Esophagus muscularis mucosa (tissue), 4 donors: ENCODE measurements at regions not wholly inside any gene's neighbourhood (a gene's known extent, or its start where the extent isn't known, plus 50 kb on each side); places are given as distances from the start of the nearest gene placed in this dataset.

Source experiments
- DNase-seq: peaks from one replicate; pipeline ENCODE4 v3.0.0-alpha.2; 2017; ENCODE audit errors: extremely low spot score
- H3K27ac ChIP-seq, 4 donors: fragments of 200-600 bp; sonication (generic); replicated peaks in 1 of 4; 1 replicate in 3 of 4; 2 replicates in 1 of 4; pipeline ENCODE4 v1.5.1; 2016 to 2019; ENCODE audit warnings: mild to moderate bottlenecking in 1 of 4
- H3K27me3 ChIP-seq, 4 donors: fragments of 200-600 bp; sonication (generic); one replicate each; pipeline versions ENCODE4 v1.5.1 to v1.6.0; 2016 to 2019
- H3K36me3 ChIP-seq, 4 donors: fragments of 200-600 bp; sonication (generic); one replicate each; pipeline ENCODE4 v1.5.1; 2016 to 2019
- H3K4me1 ChIP-seq, 4 donors: fragments of 200-600 bp; sonication (generic); one replicate each; pipeline ENCODE4 v1.5.1; 2016 to 2019
- H3K4me3 ChIP-seq, 4 donors: fragments of 200-600 bp; sonication (generic); 1 replicate in 2 of 4; 2 replicates in 2 of 4; pipeline ENCODE4 v1.5.1; 2016 to 2019; ENCODE audit warnings: mild to moderate bottlenecking in 4 of 4, moderate library complexity in 1 of 4
- H3K9me3 ChIP-seq, 4 donors: fragments of 200-600 bp; sonication (generic); 1 replicate in 3 of 4; 2 replicates in 1 of 4; pipeline ENCODE4 v1.5.1; 2016 to 2019
- CTCF ChIP-seq, 3 experiments: fragments of 200-600 bp in 2 of 3; fragments of 450-650 bp in 1 of 3; sonication (generic) in 2 of 3; IDR thresholded peaks; one replicate each; pipeline ENCODE4 v1.5.1; 2017 to 2019; ENCODE audit warnings: antibody characterized with exemption in 3 of 3, mild to moderate bottlenecking in 2 of 3, moderate library complexity in 1 of 3
- EP300 ChIP-seq: sonication (generic); formaldehyde crosslinking; IDR thresholded peaks from one replicate; pipeline ENCODE4 v1.6.1; 2017; ENCODE audit warnings: antibody characterized with exemption
- POLR2A ChIP-seq: fragments of 450-650 bp; IDR thresholded peaks from one replicate; pipeline ENCODE4 v1.6.1; 2017; ENCODE audit warnings: antibody characterized with exemption, moderate library complexity, mild to moderate bottlenecking, low read depth
- POLR2AphosphoS5 ChIP-seq, 2 donors: sonication (generic); formaldehyde crosslinking; IDR thresholded peaks; one replicate each; pipeline ENCODE4 v1.6.1; 2017; ENCODE audit warnings: antibody characterized with exemption in 2 of 2
- WGBS: methylation state at CpG from one replicate; pipeline ENCODE4 v1.1.5; 2018; 5-methylcytosine and 5-hydroxymethylcytosine counted together
- intact Hi-C: fragments of 100-400 bp; cut with DNase I; formaldehyde crosslinking; loops from one replicate; pipeline ENCODE4 v1.15.1; 2023

GRCh38 chr6:90654806-90655205 lies 67.9 kb upstream of the MAP3K7 start:
- TF ChIP-seq CTCF (IDR thresholded peaks at IDR 0.05) (no peak), POLR2A (no peak), POLR2AphosphoS5 (IDR thresholded peaks at IDR 0.05) (no peak), EP300 (no peak)
- intact Hi-C loops, result no loop called here
- no peak overlapping the region for H3K4me3 ChIP-seq
- H3K27ac ChIP-seq, result no peak overlapping the region
- no peaks in the 10 kb centered on the region for H3K9me3 ChIP-seq
- no peak for DNase-seq
- 92% methylated on average over 5 of the region's 5 CpGs for WGBS
- no peaks in the 10 kb centered on the region for H3K4me1 ChIP-seq
- H3K27me3 ChIP-seq, result peaks cover 0 to 11% (median 0%) of the 10 kb centered on the region in 4 donors
- no peaks in the 10 kb centered on the region for H3K36me3 ChIP-seq

GRCh38 chr6:90654166-90654565 lies 67.3 kb upstream of the MAP3K7 start:
- DNase-seq, result no peak
- 65% methylated on average over 8 of the region's 8 CpGs for WGBS
- no peaks in the 10 kb centered on the region for H3K9me3 ChIP-seq

GRCh38 chr6:90653750-90654149 lies 66.9 kb upstream of the MAP3K7 start:
- WGBS, result 62% methylated on average over 5 of the region's 5 CpGs
- H3K27me3 ChIP-seq, result peaks cover 0 to 11% (median 0%) of the 10 kb centered on the region in 4 donors
- intact Hi-C loops, result no loop called here

More at GRCh38 chr6:90654166-90654565, 67.3 kb upstream of the MAP3K7 start:
- Histone ChIP-seq H3K4me1 (no peaks in the 10 kb centered on the region), H3K27me3 (peaks cover 0 to 11% (median 0%) of the 10 kb centered on the region in 4 donors), H3K27ac (no peak overlapping the region), H3K4me3 (no peak overlapping the region), H3K36me3 (no peaks in the 10 kb centered on the region)
- TF ChIP-seq EP300 (no peak), CTCF (IDR thresholded peaks at IDR 0.05) (no peak), POLR2AphosphoS5 (IDR thresholded peaks at IDR 0.05) (no peak), POLR2A (no peak)
- intact Hi-C loops, result no loop called here

GRCh38 chr6:90650041-90650940 lies 63.4 kb upstream of the MAP3K7 start:
- Histone ChIP-seq H3K36me3 (no peaks in the 10 kb centered on the region), H3K9me3 (no peaks in the 10 kb centered on the region), H3K27ac (no peak overlapping the region), H3K4me3 (no peak overlapping the region), H3K4me1 (no peaks in the 10 kb centered on the region), H3K27me3 (peaks cover 0 to 4% (median 0%) of the 10 kb centered on the region in 4 donors)
- DNase-seq, result no peak
- intact Hi-C loops, result loop anchor here (1.0 kb wide), 1 partner anchor 9 kb away; no protein-coding TSS in a partner anchor
- WGBS, result 61% methylated on average over 8 of the region's 8 CpGs
- TF ChIP-seq POLR2AphosphoS5 (IDR thresholded peaks at IDR 0.05) (no peak), CTCF (IDR thresholded peaks at IDR 0.05) (no peak), POLR2A (no peak), EP300 (no peak)

More at GRCh38 chr6:90653750-90654149, 66.9 kb upstream of the MAP3K7 start:
- H3K4me1 ChIP-seq, result no peaks in the 10 kb centered on the region
- DNase-seq, result no peak
- no peaks in the 10 kb centered on the region for H3K9me3 ChIP-seq
- TF ChIP-seq CTCF (IDR thresholded peaks at IDR 0.05) (no peak), POLR2A (no peak), EP300 (no peak), POLR2AphosphoS5 (IDR thresholded peaks at IDR 0.05) (no peak)
- H3K36me3 ChIP-seq, result no peaks in the 10 kb centered on the region
- no peak overlapping the region for H3K27ac ChIP-seq
- H3K4me3 ChIP-seq, result no peak overlapping the region
